Midbrain (tissue), 1 donor: ENCODE measurements at regions not wholly inside any gene's neighbourhood (a gene's known extent, or its start where the extent isn't known, plus 50 kb on each side); places are given as distances from the start of the nearest gene placed in this dataset.

Experiments used
- DNase-seq: peaks from one replicate; lab custom pipeline; 2025; lab: John Stamatoyannopoulos, UW

DNA sequence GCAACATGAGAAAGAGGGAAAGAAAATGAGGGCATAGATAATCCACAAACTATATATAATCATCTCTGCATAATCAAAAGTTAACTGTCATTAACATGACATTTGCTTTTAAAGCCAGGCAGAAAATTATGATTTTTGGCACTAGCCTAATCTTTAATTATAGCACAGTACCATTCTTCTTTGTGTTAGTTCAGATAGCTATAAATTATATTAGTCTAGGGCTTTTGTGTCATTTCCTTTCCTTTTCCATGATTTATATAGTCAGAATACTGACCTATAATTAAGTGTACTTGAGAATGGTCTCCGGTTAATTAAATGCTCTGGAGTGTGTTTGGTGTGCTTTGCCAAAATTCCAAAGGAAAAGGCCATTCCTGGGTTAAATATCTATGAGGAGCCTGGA, 441.9 kb upstream of the THRB start:
- no peak for DNase-seq

DNA sequence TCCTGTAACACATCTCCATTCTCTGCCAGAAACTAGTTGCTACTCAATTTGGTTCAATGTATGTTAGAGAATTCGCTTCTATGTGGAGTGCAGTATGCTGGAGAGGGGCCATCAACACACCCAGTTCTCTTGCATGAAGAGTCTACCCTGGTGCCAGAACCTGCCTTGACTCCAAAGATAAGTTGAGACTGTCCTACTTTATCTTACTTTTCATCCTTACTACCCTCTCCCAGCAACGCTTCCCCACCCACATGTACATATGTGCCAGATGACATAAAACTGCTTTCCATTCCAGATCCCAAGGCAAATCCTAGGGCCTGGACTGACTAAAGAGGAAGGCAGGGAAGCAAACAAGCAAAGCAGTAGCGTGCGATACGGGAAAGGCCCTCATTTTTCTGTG, 442.6 kb upstream of the THRB start:
- no peak for DNase-seq

DNA sequence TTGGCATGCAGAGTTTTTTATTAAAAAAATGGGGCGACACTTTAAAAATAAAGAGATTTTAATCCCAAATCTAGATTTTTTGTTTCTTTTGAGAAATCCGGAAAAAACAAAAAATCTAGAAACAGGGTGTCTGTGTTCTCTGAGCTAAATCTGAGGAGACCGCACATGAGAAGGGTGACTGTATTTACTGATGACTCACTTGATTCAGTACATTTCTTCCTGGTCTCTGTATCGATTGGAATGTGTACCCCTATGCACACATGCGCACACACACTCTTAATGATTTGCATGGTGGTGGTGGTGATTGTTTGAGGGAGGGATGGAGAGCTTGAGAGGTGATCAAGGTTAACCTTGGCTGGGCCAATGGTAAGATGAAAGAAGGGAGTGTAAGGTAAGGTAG, 443.1 kb upstream of the THRB start:
- no peak for DNase-seq

DNA sequence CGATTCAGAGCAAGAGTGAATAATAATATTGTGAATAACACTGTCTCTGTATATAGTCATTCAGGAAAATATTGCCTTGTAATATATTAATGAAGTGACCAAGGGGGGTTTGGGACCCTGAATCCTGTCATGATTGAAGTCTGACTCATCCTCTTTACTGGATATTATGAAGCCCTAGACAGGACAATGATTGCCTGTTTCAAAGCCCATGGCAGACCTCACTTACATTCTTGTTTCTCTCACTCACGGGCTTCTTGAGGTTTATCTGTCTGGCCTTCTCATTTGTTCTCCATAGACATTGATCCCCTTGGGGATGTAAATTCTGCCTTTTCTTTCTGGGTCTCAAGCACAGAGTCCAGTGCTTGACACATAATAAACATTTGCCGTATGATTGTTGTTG, 449.3 kb upstream of the THRB start:
- no peak for DNase-seq

DNA sequence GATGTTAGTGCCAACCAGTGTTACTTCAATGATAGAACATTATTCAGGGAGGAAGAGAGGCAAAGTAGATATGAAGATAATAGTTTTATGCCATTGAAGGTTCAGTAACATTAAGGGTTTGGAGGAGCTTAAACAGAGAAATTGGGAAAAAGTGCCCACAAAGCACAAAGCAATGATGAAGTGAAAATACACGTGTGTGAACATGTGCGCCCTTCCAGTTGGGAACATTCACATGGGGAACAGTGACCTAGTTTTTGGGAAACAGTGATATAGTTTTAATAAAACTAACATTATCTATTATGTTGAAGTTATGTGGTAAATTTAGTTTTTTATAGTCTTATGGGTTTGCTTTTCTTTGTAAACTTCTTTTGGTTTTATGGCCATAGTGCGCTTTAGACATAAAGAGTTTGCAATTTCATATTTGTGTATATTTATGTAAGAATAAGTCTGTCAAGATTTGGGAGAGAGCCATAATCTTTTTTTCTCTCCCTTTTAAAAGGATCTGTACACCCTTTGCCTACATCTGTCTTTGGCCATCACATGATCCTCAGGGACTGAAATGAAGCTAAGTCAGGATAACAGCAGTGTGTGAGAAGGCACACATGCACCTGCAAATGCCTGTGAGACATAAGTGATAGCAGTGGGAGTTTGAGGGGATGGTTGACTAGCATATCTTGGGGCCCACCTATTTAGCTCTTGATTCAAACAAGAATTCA, 450.3 kb upstream of the THRB start:
- no peak for DNase-seq

DNA sequence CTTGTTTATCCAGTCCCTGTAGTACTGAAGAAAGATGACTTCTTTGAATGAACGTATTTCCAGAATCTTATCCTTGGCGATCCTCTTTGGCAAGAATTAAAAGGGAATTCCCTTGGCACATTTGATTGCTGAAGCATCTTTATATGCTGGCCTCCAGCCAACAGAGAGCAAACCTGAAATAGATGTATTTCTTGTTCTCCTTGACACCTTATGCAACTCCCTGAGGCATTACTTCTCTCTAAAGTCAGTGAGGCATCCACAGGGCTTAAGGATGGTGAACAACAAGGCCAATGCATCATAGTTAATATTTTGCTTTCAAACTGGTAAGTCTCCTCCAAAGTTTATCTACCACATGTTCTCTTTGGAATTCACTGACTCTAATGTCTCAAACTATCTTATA, 450.9 kb upstream of the THRB start:
- no peak for DNase-seq

DNA sequence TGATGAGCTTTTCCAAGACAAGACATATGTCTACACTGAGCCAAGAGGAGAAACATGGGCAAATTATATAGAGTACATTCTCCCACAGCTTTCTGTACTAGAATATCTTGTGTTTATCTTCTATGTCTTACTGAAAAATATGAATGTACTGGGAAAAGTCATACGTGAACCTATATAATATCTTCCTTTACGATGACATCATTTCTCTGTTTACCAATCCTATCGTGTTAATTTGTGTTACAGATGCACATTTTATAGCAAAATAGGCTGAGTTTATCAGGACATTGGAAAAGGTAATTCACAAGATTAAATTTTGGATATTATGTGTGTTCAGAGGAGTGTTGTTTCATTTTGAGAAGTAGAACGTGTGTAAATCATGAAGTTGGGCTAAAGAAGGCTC, 452.5 kb upstream of the THRB start:
- DNase-seq = no peak

DNA sequence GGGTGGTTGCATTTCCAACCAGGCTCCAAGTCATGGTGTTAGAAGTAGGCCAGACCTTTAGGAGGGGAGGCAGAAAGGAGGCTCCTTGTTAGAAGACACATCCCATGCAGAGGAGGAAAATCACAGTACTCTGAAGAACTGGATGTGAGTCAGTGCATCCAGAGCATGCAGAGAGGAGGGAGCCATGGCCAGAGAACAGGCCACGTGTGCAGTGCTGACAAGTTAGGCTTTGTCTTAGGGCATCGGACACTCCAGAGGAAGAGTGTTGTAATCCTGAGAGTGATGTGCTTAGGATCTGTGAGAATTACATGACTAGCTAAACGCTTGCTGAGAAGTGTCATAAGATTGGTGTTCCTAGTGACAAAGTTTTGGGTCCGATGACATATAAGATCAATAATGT, 456.5 kb upstream of the THRB start:
- DNase-seq = peak; percentile 29

DNA sequence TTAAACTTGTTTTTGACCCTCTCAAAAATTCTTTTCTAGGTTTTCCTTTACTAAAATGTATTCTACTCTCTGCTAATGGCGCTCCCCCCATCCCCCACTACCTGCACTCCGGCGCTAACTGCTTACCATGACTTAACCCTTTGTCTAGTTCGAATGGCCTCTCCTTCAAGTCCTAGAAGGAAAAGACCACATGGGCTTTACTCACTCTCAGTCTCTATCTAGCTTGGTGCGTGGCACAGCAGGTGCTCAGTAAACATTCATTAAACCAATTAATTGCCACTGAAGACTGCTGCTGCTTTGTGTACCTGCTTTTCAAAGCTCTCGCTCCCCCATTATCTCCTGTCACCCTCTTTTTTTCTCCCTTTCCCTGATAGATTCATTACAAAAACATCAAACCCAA, 457.7 kb upstream of the THRB start:
- no peak for DNase-seq

DNA sequence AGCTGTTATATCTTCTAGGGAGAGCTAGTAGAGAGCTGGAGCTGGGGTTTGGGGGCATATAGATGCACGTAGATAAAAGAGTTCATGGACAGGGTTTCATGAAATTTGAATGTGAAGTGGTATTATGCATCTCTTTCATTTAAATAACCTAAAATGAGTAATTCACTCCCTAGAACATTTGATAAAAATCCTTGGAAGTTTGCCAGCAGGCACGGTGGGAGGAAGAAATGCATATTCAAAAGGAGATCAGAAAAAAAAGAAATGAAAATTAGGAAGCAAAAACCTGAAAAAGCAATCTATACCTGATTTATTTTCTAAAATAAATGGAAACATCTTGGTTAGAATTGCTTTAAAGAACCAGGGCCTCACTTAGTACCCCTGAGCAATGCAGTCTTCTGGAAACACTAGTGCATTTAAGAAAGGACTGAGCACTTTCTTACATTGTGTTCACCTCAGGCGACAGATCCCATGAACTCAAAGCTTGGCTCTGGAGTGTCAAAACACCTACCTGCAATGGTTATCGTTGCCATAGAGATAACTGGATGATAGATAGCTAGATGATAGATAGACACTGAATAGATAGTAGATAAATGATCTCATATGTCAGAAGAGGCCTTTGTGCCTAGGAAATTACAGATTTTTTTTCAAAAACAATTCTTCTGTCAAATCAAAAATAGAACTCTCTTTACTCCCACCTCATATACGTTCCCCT, 458.6 kb upstream of the THRB start:
- DNase-seq = no peak

DNA sequence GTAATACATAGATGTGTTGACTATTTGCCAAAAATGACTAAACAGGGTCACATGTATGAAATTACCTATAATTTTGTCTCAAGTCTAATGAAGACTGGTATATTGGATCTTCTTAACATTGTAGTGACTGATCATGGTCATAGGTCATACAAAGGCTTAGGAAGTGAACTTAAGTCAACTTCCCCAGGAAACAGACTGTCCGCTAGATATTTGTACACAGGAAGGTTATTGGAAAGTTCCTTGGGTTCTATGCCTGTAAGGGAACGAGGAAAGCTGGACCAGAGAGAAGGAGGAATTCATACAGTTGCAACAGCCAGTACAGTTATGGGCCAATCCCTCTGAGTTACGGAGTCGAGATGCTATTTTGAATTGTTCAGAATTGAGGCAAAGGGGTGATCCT, 462.0 kb upstream of the THRB start:
- no peak for DNase-seq

DNA sequence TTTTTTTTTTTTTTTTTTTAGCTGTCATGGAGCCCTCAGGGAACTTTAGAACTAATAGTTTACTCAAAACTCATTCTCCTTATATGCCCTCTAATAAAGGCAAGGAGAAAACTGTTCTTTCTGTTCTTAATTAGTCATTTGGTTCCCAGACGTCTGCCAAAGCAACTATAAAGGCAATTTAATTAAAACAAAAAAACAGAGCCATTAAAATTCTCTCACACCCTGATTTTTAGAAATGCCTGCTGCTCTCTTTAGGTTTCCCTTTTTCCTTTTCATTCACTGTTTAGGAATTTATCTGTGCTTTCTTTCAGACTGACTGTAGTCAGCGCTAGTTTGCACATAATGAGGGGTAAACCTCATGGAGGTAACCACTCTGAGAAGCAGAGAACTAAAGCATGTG, 463.6 kb upstream of the THRB start:
- DNase-seq = no peak

DNA sequence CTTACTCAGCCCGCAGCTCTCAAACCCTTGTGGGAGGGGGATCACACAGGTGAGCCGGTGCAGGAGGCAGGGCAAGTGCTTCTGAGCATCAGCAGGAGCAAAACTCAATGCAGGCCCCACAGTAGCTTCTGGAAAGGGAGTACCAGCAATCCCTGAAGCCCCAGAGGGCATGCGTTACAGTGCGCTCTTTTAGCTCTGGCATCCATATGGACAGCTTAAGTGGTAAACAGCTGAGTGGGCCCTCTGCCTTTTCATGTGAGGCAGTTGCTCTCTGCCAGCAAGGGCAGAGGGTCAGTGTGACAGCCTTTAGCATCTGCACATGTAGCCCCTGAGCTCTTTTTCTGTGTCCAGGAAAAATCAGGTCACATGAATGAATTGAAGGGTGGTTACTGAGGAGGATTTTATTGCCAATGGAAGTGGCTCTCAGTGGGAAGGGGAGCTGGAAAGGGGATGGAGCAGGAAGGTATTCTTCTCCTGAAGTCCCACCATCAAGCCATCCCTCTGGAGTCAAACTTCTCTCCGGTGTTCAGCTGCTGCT, 464.3 kb upstream of the THRB start:
- DNase-seq = no peak

DNA sequence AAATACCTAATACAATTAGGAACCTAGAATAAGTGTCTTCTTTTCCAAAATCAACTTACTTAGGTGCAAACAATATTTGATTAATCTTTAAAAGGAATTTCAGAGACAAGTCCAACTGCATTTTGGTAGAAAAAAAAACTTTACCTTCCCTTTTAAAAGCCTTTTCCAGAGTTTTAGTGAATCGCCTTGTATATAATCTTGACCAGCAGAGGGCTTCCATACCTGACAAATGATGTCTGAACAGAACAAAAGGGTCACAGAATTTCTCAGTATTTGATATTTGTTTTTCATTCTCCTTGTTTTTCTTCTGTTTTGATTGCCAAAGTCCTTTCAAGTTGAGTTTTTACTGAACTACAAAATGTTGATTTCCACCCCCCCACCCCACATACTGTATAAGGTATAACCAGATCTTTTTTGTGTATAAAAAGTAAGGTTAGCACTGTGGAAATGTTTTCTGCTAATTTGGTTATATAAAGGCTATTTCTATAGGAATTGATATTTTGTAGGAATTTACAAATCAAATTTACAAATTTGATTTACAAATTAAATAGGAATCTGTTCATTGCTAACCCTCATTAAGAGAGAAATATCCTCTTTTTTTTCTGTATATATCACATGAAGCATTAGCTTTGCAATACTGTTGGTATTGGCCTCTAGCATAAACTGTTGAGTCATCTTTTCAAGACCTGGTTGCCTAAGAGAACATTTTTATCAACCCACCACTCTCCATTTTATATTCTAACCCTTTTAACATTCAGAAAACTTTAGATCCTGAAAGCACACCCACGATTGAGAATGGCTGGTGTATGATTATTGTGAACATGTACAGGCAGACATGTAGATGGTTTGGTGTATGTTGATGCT, 464.1 kb upstream of the RARB start:
- peak; percentile 7 for DNase-seq

DNA sequence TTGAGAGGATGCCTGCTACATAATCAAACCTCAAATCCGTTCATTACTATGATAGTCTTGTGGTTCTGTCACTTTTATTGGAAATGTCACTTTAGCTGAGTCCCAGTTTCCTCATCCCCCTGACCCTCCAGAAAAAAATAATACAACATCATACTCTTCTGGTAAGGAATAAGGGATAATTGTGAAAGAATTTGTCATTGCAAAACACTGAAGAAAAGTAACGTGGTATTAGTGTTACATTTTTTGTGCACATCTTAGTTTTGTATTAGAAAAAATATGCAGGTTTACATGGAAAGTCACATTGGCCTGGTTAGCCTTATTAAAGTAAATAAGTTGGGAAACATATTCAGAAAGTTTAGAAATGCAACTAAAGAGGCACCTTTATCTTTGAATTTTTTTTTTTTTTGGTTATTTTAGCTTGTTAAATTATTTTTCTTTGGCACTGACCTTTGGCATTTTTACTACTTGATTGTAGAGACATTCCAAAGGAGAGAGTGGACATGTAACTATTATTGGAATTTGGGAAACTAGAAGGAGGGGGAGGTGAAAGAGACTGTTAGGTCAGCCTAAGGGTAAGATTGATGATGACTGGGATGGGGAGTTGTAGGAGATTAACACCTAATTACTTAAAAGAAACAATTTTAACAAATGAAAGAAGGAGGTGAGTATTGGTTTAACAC, 462.2 kb upstream of the RARB start:
- no peak for DNase-seq

DNA sequence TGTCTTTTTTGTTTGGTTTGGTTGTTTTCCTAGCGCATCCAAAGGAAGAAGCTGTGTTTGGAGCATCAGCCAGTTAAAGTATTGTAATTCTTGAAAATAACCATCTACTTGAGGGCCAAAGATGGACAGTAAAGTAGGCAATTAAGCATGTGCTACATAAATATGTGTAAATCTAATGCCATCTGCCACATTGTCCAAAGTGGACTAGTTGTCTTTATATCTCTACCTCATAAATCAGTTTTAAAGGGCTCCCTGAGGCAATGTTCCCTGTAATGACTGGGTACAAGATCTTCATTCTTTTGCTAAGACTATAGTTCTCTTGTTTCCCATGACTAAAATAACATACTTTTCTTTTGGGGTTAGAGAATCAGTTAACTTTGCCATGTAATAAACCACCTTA, 460.0 kb upstream of the RARB start:
- DNase-seq = no peak

DNA sequence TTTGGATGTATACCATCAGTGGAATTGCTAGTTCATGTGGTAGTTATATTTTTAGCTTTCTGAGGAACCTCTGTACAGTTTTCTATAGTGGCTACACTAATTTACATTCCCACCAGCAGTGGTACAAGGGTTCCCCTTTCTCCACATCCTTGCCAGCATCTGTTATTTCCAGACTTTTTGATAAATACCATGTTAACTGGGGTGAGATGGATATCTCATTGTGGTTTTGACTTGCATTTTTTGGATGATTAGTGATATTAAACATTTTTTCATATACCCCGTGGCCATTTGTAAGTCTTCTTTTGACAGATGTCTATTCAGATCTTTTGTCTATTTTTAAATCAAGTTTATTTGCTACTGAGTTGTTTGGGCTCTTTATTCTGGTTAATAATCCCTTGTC, 455.6 kb upstream of the RARB start:
- no peak for DNase-seq

DNA sequence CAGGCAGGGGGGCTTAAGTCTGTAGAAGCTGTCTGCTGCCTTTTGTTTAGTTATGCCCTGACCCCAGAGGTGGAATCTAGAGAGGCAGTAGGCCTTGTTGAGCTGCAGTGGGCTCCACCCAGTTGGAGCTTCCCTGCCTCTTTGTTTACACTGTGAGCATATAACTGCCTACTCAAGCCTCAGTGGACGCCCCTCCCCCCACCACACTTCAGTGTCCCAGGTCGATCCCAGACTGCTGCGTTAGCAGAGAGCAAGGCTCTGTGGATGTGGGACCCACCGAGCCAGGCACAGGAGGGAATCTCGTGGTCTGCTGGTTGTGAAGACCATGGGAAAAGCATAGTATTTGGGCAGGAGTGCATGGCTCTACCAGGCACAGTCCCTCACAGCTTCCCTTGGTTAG, 446.8 kb upstream of the RARB start:
- no peak for DNase-seq

DNA sequence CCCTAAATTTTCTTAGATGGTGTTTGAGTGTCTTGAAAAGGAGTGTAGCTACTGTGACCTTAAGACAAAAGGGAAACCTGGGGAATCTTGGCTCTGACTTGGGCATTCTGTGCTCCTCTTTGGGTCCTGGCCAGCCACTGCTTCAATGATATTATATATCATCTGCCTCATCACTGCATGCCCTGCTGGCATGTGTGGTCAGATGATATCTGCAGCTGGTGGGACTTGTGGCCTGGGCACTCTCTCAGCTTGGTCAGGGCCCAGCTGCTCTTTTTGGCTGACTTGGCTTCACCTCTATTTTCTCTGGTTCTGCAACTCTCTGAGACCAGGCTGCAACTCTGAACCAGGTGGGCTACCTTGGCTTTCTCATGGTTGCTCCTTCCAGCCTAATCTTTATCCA, 446.1 kb upstream of the RARB start:
- DNase-seq = no peak

DNA sequence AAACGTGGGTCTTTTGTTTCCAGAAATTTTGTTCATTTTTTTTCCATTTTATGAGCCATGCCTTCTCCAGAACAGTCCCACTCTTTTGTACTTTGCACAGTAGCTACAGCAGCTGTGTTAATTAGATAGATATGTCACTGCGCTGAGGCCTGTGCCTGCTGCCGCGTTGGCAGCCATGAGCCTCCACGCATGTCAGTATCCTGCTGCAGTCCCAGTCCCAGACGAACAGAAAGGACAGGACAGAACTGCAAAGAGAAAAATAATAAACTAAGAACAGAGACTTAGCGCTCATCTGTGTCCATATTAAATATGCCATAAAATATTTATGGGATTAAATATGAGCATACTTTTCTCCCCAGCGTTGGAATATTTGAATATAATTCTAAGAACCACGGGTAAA, 442.4 kb upstream of the RARB start:
- no peak for DNase-seq

DNA sequence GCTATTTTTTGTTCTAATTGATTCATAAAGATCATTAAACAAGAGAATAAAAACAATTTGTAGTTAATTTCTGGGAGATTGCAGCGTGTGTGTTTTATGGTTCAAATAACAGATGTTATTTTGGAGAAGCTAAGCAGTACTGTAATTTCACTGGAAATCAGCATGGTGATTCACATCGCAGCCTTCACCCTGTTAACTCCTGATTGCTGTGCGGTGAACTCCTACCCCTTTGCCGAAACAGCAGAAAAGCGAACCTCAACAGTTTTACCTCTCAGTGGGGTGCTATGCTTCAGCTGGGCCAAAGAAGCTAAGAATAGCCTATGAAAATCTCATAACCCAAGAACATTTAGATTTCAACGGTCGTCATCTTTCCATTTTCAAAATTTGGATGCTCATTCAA, 441.5 kb upstream of the RARB start:
- no peak for DNase-seq

DNA sequence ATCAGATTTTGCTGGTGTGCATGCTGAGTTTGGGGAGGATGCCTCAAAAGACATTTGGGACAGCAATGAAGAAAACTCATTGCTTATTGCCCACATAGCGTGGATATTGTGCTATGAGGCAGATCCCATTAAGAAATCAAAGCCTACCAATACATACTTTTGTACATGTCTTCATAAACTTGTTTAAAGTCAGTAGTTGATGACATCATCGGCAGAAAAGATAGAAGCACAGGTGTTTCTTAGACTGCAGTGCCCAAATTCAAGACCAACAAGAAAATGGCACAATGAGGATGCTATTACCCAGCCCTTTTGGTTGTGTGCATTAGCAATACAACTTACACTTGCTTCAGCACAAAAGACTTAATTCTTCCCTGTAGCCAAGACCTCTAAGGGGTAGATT, 428.7 kb upstream of the RARB start:
- DNase-seq = no peak
